Tibial artery (tissue), 4 donors: ENCODE measurements at regions not wholly inside any gene's neighbourhood (a gene's known extent, or its start where the extent isn't known, plus 50 kb on each side); places are given as distances from the start of the nearest gene placed in this dataset.

ENCODE experiments used
- DNase-seq, 2 donors: peaks; one replicate each; pipeline ENCODE4 v3.0.0-alpha.2; 2019
- H3K27ac ChIP-seq, 2 donors: fragments of 200-600 bp; sonication (generic) in 1 of 2; 1 replicate in 1 of 2; 2 replicates in 1 of 2; pipeline ENCODE4 v1.5.1; 2018 to 2019; ENCODE audit warnings: mild to moderate bottlenecking in 1 of 2
- H3K27me3 ChIP-seq, 2 donors: fragments of 200-600 bp; sonication (generic) in 1 of 2; one replicate each; pipeline versions ENCODE4 v1.5.1 to v1.6.0; 2016 to 2019
- H3K36me3 ChIP-seq, 3 donors: fragments of 200-600 bp; sonication (generic) in 2 of 3; one replicate each; pipeline ENCODE4 v1.5.1; 2016 to 2019; ENCODE audit warnings: mild to moderate bottlenecking in 2 of 3
- H3K4me1 ChIP-seq, 4 donors: fragments of 200-600 bp; sonication (generic) in 2 of 4; 1 replicate in 3 of 4; 2 replicates in 1 of 4; pipeline ENCODE4 v1.5.1; 2016 to 2019
- H3K4me3 ChIP-seq, 2 donors: fragments of 200-600 bp; sonication (generic) in 1 of 2; 1 replicate in 1 of 2; 2 replicates in 1 of 2; pipeline ENCODE4 v1.5.1; 2018 to 2019; ENCODE audit warnings: mild to moderate bottlenecking in 2 of 2
- H3K9me3 ChIP-seq, 3 donors: fragments of 200-600 bp; sonication (generic) in 1 of 3; one replicate each; pipeline ENCODE4 v1.5.1; 2016 to 2019
- CTCF ChIP-seq, 2 experiments: fragments of 200-600 bp in 1 of 2; fragments of 450-650 bp in 1 of 2; IDR thresholded peaks; one replicate each; pipeline ENCODE4 v1.5.1; 2017 to 2019; ENCODE audit warnings: antibody characterized with exemption in 2 of 2, mild to moderate bottlenecking in 1 of 2, moderate library complexity in 1 of 2
- intact Hi-C: fragments of 100-400 bp; cut with DNase I; formaldehyde crosslinking; loops from one replicate; pipeline ENCODE4 v1.15.0; 2023; ENCODE audit warnings: low total_unique reads

- intact Hi-C loops = no loop called here
- no peak for DNase-seq
- Histone ChIP-seq H3K27ac (no peak overlapping the region), H3K27me3 (peaks cover 0 to 4% of the 10 kb centered on the region in 2 donors), H3K36me3 (no peaks in the 10 kb centered on the region), H3K9me3 (peaks cover 0 to 10% (median 6%) of the 10 kb centered on the region in 3 donors), H3K4me3 (no peak overlapping the region), H3K4me1 (no peaks in the 10 kb centered on the region)
- TF ChIP-seq CTCF (IDR thresholded peaks at IDR 0.05) = no peak
Measured at GRCh38 chr6:105468850-105469249, 66.0 kb upstream of the PREP start.

- H3K4me3 ChIP-seq = no peak overlapping the region
- no peak for TF ChIP-seq CTCF (IDR thresholded peaks at IDR 0.05)
- intact Hi-C loops = no loop called here
- H3K4me1 ChIP-seq = no peaks in the 10 kb centered on the region
- no peaks in the 10 kb centered on the region for H3K36me3 ChIP-seq
- no peak for DNase-seq
- peaks cover 0 to 13% (median 11%) of the 10 kb centered on the region in 3 donors for H3K9me3 ChIP-seq
- no peak overlapping the region for H3K27ac ChIP-seq
- H3K27me3 ChIP-seq = no peaks in the 10 kb centered on the region
Measured at GRCh38 chr6:105460860-105461259, 58.0 kb upstream of the PREP start.

- H3K27me3 ChIP-seq = no peaks in the 10 kb centered on the region
- intact Hi-C loops = no loop called here
- DNase-seq = no peak
- no peak overlapping the region for H3K27ac ChIP-seq
- peaks cover 0 to 9% (median 6%) of the 10 kb centered on the region in 3 donors for H3K9me3 ChIP-seq
- no peaks in the 10 kb centered on the region for H3K36me3 ChIP-seq
- H3K4me1 ChIP-seq = no peaks in the 10 kb centered on the region
- no peak overlapping the region for H3K4me3 ChIP-seq
- TF ChIP-seq CTCF (IDR thresholded peaks at IDR 0.05) = no peak
Measured at GRCh38 chr6:105459864-105460263, 57.0 kb upstream of the PREP start.

GRCh38 chr6:105459049-105459448 is 56.2 kb upstream of the PREP start:
- no peaks in the 10 kb centered on the region for H3K27me3 ChIP-seq
- H3K27ac ChIP-seq = no peak overlapping the region
- H3K4me3 ChIP-seq = no peak overlapping the region
- intact Hi-C loops = no loop called here
- TF ChIP-seq CTCF (IDR thresholded peaks at IDR 0.05) = no peak
- H3K9me3 ChIP-seq = peaks cover 0 to 9% (median 6%) of the 10 kb centered on the region in 3 donors
- no peak for DNase-seq
- H3K36me3 ChIP-seq = no peaks in the 10 kb centered on the region
- H3K4me1 ChIP-seq = no peaks in the 10 kb centered on the region

- intact Hi-C loops = no loop called here
- DNase-seq = no peak
- no peak for TF ChIP-seq CTCF (IDR thresholded peaks at IDR 0.05)
- no peak overlapping the region for H3K4me3 ChIP-seq
- H3K36me3 ChIP-seq = no peaks in the 10 kb centered on the region
- H3K27me3 ChIP-seq = no peaks in the 10 kb centered on the region
- no peaks in the 10 kb centered on the region for H3K4me1 ChIP-seq
- no peak overlapping the region for H3K27ac ChIP-seq
- H3K9me3 ChIP-seq = peaks cover 0 to 9% (median 6%) of the 10 kb centered on the region in 3 donors
Measured at GRCh38 chr6:105458551-105458950, 55.7 kb upstream of the PREP start.

GRCh38 chr6:105458084-105458483 is 55.2 kb upstream of the PREP start:
- H3K4me1 ChIP-seq = no peaks in the 10 kb centered on the region
- no peaks in the 10 kb centered on the region for H3K36me3 ChIP-seq
- H3K27me3 ChIP-seq = no peaks in the 10 kb centered on the region
- no peak overlapping the region for H3K4me3 ChIP-seq
- H3K9me3 ChIP-seq = peaks cover 0 to 9% (median 6%) of the 10 kb centered on the region in 3 donors
- intact Hi-C loops = no loop called here
- no peak for TF ChIP-seq CTCF (IDR thresholded peaks at IDR 0.05)
- no peak for DNase-seq
- H3K27ac ChIP-seq = no peak overlapping the region
